ENCODE measurements at regions not wholly inside any gene's neighbourhood (a gene's known extent, or its start where the extent isn't known, plus 50 kb on each side); places are given as distances from the start of the nearest gene placed in this dataset.
"Not testable (repeated sequence)": the region's sequence is repeated elsewhere in the genome, so short reads cannot be mapped to it uniquely, and the experiment has no call there.

- not testable (repeated sequence) for DNase-seq (ENCODE audit: low read depth)
These were observed 104.2 kb downstream of the CDRT15L2 start for GRCh38 chr17:20683651-20684229.

- DNase-seq (ENCODE audit: low read depth) = not testable (repeated sequence)
These were observed 105.5 kb downstream of the CDRT15L2 start for GRCh38 chr17:20684975-20685374.

GRCh38 chr17:20687584-20687983 lies 108.1 kb downstream of the CDRT15L2 start:
- not testable (repeated sequence) for DNase-seq (ENCODE audit: low read depth)

GRCh38 chr17:20689170-20689749 lies 109.7 kb downstream of the CDRT15L2 start:
- not testable (repeated sequence) for DNase-seq (ENCODE audit: low read depth)

- not testable (repeated sequence) for DNase-seq (ENCODE audit: low read depth)
These were observed 113.2 kb downstream of the CDRT15L2 start for GRCh38 chr17:20692706-20693105.

- not testable (repeated sequence) for DNase-seq (ENCODE audit: low read depth)
These were observed 116.3 kb downstream of the CDRT15L2 start for GRCh38 chr17:20695871-20696270.

GRCh38 chr17:20698463-20699206 lies 119.1 kb downstream of the CDRT15L2 start:
- DNase-seq (ENCODE audit: low read depth) = not testable (repeated sequence)

GRCh38 chr17:20700528-20700927 lies 121.0 kb downstream of the CDRT15L2 start:
- DNase-seq (ENCODE audit: low read depth) = not testable (repeated sequence)

- DNase-seq (ENCODE audit: low read depth) = not testable (repeated sequence)
These were observed 121.8 kb downstream of the CDRT15L2 start for GRCh38 chr17:20701366-20701765.

- DNase-seq (ENCODE audit: low read depth) = no peak
These were observed 123.2 kb downstream of the CDRT15L2 start for GRCh38 chr17:20702692-20703091.

GRCh38 chr17:20703781-20704180 lies 124.3 kb downstream of the CDRT15L2 start:
- no peak for DNase-seq (ENCODE audit: low read depth)

- DNase-seq (ENCODE audit: low read depth) = not testable (repeated sequence)
These were observed 125.7 kb downstream of the CDRT15L2 start for GRCh38 chr17:20705186-20705585.

GRCh38 chr17:20706751-20707373 lies 127.3 kb downstream of the CDRT15L2 start:
- DNase-seq (ENCODE audit: low read depth) = no peak

- DNase-seq (ENCODE audit: low read depth) = not testable (repeated sequence)
These were observed 129.3 kb downstream of the CDRT15L2 start for GRCh38 chr17:20708821-20709220.

- DNase-seq (ENCODE audit: low read depth) = not testable (repeated sequence)
These were observed 137.0 kb downstream of the CDRT15L2 start for GRCh38 chr17:20716481-20716880.

GRCh38 chr17:20721171-20721570 lies 141.6 kb downstream of the CDRT15L2 start:
- DNase-seq (ENCODE audit: low read depth) = no peak

GRCh38 chr17:20724391-20724790 lies 144.9 kb downstream of the CDRT15L2 start:
- not testable (repeated sequence) for DNase-seq (ENCODE audit: low read depth)

GRCh38 chr17:20727201-20727600 lies 147.7 kb downstream of the CDRT15L2 start:
- not testable (repeated sequence) for DNase-seq (ENCODE audit: low read depth)

GRCh38 chr17:20728181-20728580 lies 148.7 kb downstream of the CDRT15L2 start:
- DNase-seq (ENCODE audit: low read depth) = no peak

- not testable (repeated sequence) for DNase-seq (ENCODE audit: low read depth)
These were observed 151.6 kb downstream of the CDRT15L2 start for GRCh38 chr17:20731131-20731530.

- DNase-seq (ENCODE audit: low read depth) = no peak
These were observed 154.4 kb downstream of the CDRT15L2 start for GRCh38 chr17:20733923-20734322.

GRCh38 chr17:20735796-20736195 lies 156.3 kb downstream of the CDRT15L2 start:
- no peak for DNase-seq (ENCODE audit: low read depth)

- not testable (repeated sequence) for DNase-seq (ENCODE audit: low read depth)
These were observed 158.1 kb downstream of the CDRT15L2 start for GRCh38 chr17:20737636-20738035.

Measured in activated T-helper 9 cell treated with anti-CD3 and anti-CD28 coated beads, Interleukin-2, amount 50 U/mL, for 16 hours (primary cell).